Skin of body (tissue), 1 donor: ENCODE measurements at regions not wholly inside any gene's neighbourhood (a gene's known extent, or its start where the extent isn't known, plus 50 kb on each side); places are given as distances from the start of the nearest gene placed in this dataset.

Source experiments
- DNase-seq: peaks from one replicate; lab custom pipeline; 2025; lab: John Stamatoyannopoulos, UW

DNA sequence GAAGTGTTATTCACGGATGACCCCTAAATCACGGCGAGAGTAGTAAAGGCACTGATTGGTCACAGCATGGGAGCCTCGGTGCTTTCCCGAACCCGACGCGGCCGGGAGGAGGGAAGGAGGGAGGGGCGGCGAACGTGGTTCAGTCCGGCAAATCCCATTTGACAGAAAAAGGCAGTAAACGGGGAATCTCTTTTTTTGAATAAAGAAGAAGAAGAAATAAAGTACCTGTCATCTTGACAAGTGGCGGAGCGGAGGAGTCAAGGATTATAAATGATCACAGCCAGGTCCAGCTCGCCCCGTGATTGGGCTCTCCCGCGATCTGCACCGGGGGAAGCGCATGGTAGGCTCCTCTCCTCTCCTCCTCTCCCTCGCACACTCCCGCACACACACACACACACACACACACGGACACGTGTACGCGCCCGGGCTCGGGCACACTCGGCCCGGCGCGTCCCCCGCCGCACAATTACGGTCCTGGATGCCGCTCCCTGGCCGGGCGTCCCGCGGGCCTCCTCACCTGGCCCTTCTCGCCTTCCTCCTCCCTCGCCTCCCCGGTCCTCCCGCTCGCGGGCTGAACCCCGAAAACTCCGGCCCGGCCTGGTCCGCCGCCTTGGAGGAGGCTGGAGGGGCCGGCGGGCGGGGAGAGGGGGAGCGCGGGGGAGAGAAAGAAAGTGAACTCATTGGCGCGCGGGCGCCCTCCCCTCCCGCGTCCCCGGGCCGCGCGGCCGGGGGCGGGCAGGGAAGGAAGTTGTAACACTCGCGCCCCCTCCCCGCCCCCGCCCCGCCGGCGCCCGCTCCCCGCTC, 99.2 kb upstream of the TENM3 start:
- DNase-seq: no peak

DNA sequence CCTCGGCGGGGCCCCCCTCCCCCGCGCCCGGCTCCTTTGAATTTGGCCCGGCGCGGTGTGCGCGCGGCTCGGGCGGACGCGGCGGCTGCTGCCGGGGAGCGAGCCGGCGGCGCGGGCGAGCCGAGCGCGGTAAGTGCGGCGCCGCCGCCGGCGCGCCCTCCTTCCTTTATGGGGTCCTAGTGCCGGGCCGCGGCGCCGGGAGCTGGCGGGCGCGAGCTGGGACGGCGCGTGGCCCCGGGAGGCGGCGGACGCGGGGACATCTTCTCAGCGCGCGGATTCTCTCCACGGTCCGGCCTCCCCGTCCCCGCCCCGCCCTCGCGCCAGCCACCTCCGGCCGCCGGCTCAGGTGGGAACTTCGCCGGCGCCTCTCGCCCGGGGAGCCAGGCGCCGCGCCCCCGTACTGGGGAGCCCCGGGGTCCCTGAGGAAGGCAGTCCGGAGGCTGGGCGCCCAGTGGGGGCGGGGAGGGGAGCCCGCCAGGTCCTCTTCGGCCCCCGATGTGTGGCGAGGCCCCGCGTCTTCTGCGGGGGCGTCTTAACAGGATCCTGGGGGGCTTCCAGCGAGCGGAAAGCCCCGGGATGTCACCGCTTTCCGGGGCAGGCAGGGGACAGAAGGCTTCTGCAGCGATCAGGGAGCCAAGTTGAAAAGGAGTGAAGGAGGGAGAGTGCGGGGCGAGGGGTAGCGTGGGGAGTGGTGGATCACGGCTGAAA, 98.4 kb upstream of the TENM3 start:
- no peak for DNase-seq

DNA sequence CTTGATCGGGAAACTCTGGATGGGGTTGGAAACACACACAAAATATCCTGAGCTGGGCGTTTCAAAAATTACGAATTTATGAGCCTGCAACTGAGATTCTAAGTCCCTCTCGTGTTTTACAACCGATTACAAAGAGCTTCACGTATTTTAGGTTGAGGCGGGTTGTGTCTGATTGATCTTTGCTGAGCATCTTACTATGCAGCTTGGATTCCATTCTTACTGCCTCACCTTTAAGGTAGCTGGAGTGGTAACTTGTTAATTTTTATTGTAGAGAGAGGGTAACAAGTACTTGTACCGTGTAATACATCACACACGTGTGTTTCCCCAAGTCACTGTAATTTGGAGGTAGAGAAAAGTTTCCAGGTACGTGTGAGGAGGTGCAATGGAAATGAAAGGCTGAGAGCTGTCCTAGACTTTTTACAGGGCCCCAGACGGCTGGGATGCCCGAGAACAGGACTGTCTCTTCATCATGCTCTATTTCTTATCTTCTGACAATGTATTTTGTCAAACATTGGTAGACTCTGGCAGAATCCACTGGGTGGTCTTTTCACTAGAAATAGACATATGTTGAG, 97.8 kb upstream of the TENM3 start:
- no peak for DNase-seq

DNA sequence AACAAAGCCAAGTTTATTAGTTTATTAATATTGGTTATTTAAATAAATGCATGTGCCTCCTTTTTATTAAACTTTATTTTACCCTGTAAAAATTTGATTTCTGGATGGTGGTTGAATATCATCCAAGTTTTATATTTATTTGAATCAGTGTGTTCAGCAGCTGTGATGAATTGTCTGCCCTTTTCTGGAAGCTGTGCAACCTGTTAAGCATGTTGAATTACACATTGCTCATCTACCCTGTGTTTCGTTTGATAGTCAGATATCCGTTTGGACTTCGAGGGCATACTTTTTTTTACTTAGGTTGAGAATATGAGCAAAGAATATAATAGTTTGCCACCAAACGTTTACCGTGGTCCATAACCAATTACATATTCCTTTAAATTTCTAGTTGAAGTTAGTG, 95.8 kb upstream of the TENM3 start:
- no peak for DNase-seq

DNA sequence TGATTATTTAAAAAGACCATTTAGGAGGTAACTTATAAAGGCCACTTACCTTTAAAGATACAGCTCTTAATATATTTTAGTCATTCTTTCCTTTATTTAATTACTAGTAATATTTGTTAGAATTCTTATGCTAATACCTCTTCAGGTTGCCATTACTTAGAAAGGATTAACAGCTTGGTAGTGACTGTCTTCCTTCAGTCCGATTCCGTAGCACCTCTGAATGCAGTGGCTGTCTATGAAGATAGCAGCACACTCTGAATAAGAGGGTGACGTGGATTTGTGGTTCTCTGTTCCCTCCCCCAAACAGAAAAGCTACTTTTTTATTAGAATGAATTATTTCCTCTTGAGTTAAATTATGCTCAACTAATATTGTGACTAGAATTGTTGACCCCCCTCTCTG, 92.6 kb upstream of the TENM3 start:
- no peak for DNase-seq

DNA sequence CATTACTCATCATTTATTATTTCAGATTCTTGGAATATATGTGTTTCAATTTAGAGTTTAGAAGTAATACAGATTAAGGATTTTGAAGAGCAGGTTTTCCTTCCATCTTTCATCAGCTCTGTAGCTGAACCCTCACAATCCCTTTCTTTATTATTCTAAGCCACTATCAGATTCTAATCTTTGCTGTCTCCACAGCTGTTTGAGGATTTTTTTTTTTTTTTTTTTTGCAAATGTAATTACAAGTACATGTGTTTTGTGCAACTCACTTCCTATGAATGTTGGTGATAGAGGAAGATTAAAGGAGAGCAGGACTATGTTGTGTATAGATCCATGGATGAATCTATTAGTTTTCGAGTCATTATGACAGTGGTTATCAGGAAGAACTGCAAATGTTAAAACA, 87.4 kb upstream of the TENM3 start:
- no peak for DNase-seq

DNA sequence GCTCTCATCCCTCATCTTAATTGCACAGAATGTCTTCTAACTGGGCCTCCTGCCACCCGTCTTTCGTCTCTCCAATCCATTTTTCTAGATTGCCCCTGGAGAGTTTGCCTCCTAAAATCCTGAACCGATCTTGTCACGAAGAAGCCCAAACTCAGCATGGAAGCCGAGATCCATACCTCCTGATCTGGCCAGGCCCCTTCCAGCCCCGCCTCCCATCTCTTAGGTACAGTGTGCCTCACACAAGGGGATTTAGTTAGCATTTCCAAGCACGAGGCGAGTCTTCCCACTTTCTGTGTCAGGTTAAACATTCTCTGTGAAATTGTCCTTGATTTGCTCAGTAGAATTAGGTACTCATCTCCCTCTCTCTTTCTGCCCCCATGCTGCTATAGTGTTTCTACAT, 80.0 kb upstream of the TENM3 start:
- no peak for DNase-seq

DNA sequence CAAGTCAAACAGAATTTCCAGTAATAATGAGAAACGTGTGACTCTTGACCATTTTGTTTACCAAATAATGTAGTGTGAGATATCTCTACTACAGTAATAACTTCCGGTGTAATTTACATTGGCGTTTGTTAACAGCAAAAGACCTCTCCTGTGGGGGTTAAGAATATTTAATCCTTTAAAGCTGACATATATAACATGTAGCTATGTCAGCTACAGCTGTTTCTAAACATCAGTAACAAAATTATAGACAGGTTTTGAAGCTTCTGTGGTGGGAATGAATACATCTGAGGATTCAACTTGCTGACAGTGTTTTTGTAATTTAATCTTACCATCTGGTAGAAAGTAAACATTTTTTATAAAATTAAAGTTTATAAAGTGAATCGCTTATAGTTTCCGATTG, 73.6 kb upstream of the TENM3 start:
- no peak for DNase-seq

DNA sequence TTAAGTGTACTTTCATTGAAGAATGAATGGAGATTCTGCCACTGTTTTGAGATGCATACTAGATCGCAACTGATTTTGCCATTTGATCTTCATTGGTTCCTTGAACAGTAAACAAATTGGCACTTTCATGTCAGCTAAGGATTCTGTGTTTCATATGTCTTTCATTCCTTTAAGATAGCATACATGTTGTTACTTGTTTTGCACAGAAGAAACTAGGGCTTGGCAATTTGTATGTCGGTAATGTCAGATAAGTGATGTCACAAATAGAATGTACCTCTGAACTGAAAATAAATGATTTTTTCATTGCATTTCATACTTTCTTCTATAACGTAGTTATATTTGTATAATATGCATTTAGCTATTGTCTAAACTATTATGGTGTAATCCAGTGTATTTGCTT, 73.2 kb upstream of the TENM3 start:
- no peak for DNase-seq

DNA sequence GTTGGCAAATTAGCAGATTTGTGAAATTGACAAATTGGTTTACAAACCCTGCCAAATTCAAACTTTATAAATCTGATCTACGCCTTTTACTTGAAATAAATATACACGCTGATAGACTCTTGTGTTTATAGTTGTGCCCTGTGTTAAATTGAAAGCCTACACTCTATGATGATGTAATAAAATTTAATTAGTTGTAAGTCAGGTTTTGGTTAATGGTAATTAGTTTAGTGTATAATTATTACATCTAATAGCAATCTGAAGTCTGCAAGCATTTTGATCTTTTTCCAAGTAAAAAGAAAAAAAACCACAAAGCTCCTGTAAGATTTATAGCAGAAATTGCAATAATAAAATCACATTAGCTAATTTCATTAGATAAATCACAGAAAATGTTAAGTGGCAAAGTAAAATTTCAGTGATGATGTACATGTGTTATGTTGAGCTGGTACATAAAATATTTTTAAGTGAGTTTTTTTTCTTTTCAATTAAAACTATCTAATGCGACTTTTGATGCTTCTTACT, 72.7 kb upstream of the TENM3 start:
- DNase-seq: no peak

DNA sequence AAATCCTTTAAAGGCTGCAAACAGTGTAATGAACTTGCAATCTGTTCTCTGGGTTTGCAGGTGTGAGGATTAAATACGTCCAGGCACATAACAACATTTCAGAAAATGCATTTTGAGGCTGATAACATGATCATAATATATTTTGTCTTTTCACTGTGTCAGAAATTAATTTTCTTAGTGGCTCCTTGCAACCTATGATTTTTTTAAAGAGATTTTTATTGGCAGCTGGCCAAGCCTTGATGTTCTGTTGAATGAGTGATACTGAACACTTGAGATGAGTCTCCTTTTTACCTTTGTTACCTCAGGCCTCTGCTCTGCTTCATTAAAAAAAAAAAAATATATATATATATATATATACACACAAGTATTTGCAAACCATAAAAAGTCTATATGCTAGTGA, 68.2 kb upstream of the TENM3 start:
- no peak for DNase-seq

DNA sequence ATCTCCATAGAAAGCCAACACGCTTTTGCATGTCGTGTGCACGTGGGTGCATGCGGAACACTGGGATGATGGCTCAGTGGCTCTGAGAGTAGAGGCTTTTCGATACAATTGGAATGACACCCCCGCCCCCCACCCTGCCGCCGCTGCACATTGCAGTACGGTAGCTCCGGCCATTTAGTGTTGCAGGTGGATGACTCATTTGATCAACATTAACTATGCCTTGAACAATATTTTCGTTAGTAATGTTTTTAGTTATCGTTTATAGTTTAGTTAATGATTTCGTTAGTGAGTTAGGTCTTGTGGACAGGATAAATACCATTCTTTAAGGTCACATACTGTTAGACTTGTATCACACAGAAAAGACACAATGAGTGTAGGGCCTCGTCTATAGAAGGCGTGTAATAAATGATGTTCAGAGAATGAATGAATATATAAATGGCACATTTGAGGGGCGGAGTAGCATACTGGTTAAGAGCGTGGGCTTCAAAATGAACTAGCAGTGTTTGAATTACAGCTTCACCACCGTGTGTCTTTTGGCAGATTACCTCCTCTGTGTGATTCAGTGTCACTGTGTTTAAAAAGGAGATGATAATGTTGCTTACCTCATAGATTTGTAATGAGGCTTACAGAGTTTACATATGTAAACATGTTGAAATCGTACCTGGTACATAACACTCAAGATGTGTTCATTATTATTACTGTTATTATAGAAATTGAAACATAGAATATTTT, 67.2 kb upstream of the TENM3 start:
- DNase-seq: no peak

DNA sequence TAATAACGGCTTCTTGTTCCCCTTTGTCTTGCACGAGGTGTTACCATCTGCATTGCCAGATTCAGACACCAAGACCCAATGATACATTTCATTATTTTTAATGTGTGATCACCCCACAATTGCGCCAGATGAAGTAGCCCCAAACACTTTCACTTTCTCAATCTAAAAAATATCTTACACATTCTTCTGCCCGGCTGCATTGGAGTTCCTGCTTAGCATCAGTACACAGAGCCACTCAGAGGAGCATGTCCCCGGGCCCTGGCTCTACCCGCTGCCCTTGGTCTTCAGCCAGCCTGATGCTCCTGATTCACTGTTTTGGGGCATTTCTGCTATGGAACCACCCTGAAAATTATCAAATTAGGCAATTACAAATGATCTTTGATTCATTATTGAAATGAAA, 66.0 kb upstream of the TENM3 start:
- DNase-seq: no peak

DNA sequence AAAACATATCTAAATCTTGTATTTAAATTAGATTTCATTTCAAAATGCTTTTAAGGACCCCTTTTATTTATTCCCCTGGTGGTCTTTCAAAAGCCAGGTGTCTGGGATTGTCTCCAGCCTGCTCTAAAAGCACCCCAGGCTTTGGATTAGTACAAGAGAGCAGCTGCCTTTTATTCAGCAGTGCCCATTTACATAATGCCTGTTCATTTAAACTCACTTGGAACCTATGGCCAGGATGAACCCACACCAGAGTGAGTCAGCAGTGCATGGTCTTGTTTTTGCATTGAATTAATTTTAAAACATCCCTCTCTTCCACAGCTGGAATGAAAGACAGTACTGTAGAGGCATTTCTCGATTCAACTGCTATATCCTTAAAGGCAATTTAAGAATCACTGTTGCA, 64.1 kb upstream of the TENM3 start:
- no peak for DNase-seq

DNA sequence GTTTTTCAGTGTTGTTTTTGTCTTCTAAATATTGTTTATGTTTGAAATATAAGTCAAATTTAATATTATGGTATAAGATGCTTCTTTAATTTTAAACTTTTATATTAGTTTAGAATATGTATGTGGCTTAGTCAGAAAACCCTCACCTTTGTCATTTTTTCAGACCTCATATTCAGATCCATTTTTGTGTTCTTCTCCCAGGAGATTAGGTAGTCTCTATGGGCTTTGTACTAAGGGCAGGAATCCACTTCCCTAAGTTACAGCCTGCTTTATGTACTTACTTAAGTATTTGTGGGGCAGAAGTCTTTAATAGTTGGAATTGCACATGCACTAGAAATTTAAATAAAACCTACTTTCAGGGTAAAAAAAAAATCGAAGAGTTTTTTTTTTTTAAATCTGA, 63.5 kb upstream of the TENM3 start:
- DNase-seq: no peak

DNA sequence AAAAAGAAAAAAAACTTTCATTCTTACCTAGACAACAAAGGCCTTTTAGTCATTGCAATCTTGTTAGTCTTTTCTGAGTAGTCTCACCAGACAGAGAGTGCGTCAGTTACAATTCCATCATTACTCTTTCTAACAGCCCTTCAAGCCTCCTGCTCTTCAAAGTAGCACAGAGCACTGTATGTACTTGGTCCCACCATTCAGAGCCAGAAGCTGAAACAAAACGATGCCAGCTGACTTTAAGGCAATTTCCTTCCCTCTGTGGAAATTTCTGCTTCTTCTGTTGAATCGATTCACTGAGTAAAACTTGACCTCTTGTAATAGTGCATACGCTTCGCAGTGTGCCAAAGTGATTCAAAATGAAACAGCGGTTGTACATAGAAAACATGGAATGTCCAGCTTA, 57.7 kb upstream of the TENM3 start:
- DNase-seq: peak; percentile 17

DNA sequence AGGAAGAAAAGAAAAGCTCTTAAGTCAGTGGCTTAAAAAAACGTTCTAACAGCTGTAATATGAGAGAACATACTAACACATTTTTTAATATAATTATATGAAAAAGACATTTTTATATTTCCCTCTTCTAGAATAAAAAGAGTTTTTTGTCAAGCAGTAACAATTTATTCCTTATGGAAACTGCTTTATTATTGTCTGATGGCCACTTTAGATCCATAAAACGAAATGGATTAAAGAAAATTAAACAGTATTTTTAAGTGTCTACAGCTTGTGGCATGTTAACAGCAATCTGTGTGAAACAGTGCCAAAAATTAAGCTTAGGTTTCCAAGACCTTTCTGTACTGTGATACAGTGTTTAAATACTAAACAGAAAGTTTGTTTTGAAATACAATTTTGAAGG, 55.5 kb upstream of the TENM3 start:
- no peak for DNase-seq

DNA sequence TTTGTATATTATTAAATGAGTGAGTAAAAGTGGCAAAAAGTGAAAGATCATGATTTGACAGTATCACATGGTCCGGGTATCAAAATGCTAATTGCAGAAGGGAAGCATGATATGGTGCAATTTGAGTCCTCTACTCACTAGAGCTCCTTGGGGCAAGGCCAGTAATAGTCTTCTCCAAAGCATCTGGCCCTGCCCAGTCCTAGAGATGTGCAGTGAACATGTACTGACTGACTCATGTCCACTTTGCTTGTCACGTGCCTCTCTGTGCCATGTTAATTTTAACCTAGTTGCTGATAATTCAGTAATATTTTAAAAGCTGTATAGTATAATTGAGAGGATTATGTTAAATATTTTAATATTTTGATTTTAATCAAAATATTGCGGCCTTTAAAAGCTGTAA, 54.6 kb upstream of the TENM3 start:
- DNase-seq: no peak

DNA sequence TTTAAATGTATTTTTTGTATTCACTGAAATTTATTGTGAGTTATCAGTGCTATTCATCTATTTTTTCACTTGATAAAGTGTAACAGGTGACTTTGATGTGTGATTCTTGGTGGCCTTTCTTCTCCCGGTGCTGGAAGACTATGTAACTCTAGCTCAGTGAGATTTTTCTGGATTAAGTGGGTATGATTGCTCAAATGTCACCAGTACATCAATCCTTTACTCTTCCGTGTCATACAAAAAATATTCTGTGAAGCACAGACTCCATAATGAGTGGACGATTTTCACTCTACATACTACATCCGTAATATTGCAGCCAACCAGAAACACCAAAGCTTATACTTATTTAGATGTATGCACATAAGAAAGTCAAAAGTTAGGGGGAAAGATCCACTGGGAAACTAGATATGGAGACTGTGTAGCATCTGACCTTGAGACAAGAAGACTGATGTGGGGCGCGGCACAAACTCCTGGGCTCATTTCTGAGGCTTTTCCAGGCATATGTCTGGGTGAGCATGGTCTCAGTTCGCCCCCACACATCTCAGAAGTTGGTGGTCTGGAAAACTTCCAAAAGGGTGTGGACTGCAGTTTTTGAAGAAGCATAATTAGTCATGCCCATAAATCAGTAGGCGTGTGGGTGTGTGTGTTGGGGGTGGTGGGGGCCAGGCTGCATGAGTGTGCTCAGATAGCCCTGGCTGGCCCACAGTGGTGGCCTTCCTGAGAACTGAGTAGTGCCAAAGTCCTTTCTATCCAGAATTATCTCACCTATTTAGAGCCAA, 53.9 kb upstream of the TENM3 start:
- no peak for DNase-seq

DNA sequence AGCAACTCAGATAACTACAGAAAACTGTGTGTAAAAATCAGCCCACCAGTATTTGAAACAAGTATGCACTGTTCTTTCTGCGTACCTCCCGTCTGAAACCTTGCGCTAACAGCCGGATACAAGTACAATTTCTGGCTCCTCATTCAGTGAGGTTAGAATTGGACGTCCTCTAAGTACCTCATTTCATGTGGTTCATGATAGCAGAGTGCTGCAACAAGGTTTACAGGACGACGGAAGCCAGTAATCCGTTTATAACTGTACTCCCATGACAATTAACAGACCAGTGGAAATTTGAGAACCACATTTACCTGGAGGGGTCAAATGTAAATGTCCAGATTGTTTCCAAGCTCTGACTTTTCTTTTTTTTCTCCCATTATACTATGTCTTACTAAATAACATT, 52.9 kb upstream of the TENM3 start:
- DNase-seq: no peak

DNA sequence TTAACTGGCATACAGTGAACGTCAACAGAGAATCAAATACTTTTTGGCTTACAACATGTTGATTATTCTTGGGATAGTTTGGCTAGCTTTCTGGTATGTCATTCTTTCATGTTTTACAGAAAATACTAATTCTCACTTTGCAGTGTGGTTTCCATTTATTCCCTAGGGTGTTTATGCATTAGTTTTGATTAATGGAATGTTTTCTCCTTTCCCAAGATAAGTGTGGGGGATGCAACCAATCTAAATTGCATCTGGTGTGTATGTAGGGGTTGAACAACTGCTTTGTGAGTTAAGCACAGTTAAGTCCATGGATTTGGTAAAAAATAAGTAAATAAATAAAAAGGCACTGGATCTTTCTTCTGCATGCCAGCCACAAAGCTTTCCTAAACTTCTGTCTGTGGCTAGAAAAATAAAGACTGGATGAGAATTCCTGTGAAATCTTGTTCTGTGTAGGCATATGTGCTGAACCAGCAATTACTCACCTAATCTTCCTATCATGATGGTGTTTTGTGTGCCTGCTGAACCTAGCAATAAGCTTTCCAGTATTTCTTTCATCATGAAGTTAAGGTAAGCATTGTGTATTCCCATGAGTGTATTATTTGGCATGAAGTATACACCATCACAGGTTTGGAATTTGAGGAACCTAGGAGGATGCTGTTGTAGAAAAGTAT, 50.6 kb upstream of the TENM3 start:
- DNase-seq: no peak
